ENCODE measurements at regions not wholly inside any gene's neighbourhood (a gene's known extent, or its start where the extent isn't known, plus 50 kb on each side); places are given as distances from the start of the nearest gene placed in this dataset.

DNA sequence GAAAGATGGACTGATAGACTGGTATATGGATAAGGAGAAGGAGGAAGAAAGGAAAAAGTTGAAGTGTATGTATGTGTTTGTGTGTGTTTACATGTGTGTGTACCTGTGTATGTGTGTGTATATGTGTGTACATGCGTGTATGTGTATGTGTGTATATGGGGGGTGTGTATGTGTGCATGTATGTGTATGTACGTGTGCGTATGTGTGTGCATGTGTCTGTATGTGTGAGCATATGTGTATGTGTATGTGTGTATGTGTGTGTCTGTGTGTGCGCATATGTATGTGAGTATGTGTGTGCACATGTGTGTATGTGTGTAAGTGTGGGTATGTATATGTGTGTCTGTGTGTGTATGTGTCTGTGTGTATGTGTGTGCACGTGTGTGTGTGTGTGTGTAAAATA is 101.5 kb upstream of the KLHL13 start:
- TF ChIP-seq, protein P1, sequence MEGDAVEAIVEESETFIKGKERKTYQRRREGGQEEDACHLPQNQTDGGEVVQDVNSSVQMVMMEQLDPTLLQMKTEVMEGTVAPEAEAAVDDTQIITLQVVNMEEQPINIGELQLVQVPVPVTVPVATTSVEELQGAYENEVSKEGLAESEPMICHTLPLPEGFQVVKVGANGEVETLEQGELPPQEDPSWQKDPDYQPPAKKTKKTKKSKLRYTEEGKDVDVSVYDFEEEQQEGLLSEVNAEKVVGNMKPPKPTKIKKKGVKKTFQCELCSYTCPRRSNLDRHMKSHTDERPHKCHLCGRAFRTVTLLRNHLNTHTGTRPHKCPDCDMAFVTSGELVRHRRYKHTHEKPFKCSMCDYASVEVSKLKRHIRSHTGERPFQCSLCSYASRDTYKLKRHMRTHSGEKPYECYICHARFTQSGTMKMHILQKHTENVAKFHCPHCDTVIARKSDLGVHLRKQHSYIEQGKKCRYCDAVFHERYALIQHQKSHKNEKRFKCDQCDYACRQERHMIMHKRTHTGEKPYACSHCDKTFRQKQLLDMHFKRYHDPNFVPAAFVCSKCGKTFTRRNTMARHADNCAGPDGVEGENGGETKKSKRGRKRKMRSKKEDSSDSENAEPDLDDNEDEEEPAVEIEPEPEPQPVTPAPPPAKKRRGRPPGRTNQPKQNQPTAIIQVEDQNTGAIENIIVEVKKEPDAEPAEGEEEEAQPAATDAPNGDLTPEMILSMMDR (IDR thresholded peaks at IDR 0.05; ENCODE audit: control extremely low read depth in 1 of 3, insufficient read depth in 1 of 3, low read depth in 1 of 3, low read length in 3 of 3) = no peak
- TF ChIP-seq TAF1 (IDR thresholded peaks at IDR 0.05; ENCODE audit: low read depth, low read length) = no peak

Measured in H1 (cell line).